ENCODE measurements at regions not wholly inside any gene's neighbourhood (a gene's known extent, or its start where the extent isn't known, plus 50 kb on each side); places are given as distances from the start of the nearest gene placed in this dataset.
"Not testable (repeated sequence)": the region's sequence is repeated elsewhere in the genome, so short reads cannot be mapped to it uniquely, and the experiment has no call there.

- not testable (repeated sequence) for DNase-seq
These were observed 97.3 kb upstream of the GALNT15 start for GRCh38 chr3:16077146-16077545.

GRCh38 chr3:16077681-16078080 lies 96.8 kb upstream of the GALNT15 start:
- not testable (repeated sequence) for DNase-seq

DNA sequence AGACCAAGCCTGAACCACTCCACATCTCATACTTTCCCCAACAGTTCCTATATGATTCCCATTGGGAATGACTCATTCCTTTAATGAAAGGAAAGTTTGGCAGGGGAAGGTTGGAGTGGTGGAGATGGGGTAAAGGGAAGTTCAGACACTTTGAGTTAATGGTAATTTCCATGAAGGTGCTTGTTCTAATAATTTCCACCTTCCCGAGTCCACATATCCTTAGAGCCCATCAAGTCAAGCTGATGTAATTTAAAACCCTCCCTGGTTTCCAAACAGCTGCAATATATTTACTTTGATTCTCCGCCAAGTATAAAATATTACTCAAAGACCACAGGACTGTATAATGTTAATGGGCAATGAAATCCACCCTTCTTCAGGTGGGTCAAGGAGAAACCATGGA lies 95.0 kb upstream of the GALNT15 start:
- DNase-seq: no peak

GRCh38 chr3:16081661-16082060 lies 92.8 kb upstream of the GALNT15 start:
- DNase-seq: no peak

DNA sequence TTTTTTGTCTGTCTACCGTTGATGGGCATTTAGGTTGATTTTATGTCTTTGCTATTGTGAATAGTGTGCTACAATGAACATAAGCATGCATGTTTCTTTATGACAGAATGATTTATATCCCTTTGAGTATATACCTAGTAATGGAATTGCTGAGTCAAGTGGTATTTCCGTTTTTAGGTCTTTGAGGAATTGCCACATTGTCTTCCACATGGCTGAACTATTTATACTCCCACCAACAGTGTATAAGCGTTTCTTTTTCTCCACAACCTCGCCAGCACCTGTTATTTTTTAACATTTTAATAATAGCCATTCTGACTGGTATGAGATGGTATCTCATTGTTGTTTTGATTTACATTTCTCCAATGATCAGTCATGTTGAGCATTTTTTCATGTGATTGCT lies 89.6 kb upstream of the GALNT15 start:
- no peak for DNase-seq

DNA sequence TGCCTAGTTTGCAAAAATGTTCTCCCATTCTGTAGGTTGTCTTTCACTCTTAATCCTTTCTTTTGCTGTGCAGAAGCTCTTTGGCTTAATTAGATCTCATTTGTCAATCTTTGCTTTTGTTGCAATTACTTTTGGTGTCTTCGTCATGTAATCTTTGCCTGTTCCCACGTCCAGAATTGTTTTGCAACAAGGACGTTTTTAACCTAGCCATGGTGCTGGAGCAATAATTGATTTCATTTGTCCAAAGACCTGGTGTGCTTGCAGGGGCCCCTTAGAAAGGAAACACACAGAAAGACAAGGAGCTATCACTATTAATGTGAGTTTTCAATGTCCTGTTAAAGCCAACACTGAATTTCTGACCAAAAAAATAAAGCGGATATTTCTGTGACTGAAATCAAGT lies 89.1 kb upstream of the GALNT15 start:
- DNase-seq: peak in 2 of 14 donors; percentile 2 to 20

- peak in 12 of 14 donors; percentile 24 to 79 (median 72) for DNase-seq
These were observed 88.4 kb upstream of the GALNT15 start for GRCh38 chr3:16085884-16086608.

GRCh38 chr3:16086690-16087089 lies 87.8 kb upstream of the GALNT15 start:
- DNase-seq: no peak

DNA sequence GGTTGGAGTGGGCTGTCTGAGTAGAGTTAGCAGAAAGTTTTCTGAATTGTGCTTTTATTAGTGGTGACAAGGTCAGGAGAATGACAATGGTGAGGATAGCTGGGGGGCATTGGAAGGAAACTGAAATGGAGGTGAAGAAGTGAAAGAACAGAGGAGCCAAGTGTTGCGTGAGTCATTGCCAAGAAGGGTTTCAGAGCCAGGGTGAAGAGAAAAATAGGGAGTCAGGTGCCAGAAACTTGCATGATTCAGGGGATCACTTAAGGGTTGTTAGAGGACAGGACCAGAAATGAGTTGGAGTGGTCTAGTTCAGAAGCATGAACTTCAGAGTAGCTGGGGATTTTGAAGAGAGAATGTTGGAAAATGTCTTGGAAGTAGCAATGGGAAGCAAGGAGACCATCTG lies 86.0 kb upstream of the GALNT15 start:
- no peak for DNase-seq

DNA sequence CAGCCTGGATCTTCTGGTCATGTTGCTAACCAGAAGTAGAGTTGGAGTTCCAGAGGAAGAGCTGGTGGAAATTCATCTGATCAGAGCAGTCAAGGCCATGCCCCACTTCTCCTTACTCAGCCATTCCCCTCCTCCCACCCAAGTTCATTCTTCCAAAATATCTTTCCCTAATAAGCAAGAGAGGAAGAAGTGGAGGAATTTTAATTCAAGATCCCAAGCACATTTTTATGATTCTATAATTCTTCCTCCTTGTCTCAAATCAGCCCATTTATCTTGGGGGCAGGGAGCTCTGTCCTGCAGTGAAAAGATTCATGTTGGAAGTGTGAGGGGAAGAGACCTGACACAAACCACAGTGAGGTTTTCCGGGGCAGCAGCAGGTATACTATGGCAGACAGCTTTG lies 85.0 kb upstream of the GALNT15 start:
- DNase-seq: no peak

DNA sequence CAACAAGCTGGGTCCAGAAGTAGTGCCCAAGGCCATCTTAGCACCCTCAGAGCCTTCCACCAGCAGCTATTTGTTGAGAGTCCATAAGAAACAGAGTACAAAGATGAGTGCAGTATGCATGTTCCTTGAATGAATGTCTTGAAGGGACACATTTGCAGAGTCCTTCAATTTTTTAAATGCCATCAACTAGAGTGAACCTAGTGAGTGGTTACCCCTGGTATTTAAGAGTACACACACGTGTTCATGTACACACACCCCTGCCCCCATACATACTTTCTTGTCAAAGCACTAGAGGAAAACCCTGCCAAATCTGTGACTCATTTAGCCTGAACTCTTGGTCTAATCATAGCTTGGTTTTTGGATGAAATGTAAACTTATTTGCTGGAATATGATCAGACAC lies 84.5 kb upstream of the GALNT15 start:
- no peak for DNase-seq

DNA sequence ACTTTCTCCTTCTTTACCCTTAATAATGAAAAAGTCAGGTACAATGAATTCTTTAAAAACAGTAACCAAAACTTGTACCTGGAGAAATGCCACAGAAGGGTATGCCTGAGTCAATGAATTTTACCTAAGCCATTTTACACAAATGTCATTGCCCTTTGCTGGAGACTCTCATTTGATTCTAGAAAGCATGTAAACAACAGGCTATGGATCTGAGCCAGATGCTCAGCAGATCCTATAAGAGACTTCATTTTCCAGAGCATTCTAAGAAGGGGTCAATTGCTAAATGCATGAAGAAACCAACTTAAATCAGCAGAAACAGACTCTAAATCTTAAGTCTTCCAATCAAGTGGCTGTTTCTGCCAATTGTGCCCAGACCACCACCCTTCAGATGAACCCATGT lies 83.8 kb upstream of the GALNT15 start:
- no peak for DNase-seq

- no peak for DNase-seq
These were observed 81.6 kb upstream of the GALNT15 start for GRCh38 chr3:16092923-16093322.

DNA sequence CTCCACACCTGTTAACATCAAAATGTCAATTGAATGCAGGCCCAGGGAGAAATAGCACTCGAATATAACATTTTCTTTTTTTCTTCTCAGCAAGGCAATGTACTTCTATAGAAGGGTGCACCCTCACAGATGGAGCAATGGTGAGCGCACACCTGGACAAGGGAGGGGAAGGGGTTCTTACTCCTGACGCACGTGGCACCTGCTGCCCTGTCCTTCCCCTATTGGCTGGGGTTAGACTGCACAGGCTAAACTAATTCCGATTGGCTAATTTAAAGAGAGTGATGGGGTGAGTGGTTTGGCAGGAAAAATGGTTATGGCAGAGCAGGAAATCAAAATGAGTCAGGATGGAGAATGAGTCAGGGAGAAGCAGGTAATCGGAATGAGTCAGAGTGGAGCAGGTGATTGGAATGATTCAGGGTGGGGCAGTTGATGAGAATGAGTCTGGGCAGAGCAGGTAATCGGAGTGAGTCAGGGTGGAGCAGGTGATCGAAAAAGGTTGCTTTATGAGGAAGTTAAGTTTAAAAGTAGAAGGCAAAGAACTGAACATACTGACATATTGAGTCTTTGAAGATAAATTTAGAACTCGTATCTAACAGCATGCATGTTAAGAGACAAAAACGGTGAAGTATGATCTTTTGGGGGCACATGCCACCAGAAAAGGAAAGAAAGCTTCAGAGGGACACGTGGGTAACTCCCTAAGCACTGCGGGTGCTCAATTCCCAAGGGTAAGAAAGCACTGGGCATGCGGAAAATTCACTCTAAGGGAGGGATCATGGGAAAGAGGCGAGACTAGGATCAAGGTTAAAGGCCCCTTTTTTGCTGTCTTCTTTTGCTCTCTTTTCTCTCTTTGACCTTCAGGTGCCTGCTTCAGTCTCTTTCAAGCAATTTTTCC lies 72.9 kb upstream of the GALNT15 start:
- no peak for DNase-seq

- DNase-seq: no peak
These were observed 72.3 kb upstream of the GALNT15 start for GRCh38 chr3:16102187-16102561.

DNA sequence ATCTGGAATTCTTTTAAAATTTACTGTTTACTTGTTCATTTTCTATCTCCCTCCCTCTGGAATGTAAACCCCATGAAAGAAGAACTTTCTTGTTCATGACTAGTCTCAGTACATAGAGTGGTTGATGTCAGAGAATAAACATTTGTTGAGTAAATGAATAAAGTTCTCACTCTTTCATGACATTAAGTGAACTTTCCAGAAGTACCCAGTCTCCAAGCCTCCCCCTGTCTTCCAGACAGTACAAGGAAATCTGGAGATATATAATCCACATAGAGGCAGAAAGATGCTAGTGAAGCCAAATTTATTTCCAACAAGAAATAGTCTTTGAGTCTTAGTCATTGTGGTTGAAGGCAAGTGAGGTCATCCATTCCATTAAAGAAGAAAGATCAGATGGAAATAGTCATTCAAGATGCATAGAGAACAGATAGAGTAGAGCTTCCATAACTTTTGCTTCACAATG lies 71.5 kb upstream of the GALNT15 start:
- no peak for DNase-seq

DNA sequence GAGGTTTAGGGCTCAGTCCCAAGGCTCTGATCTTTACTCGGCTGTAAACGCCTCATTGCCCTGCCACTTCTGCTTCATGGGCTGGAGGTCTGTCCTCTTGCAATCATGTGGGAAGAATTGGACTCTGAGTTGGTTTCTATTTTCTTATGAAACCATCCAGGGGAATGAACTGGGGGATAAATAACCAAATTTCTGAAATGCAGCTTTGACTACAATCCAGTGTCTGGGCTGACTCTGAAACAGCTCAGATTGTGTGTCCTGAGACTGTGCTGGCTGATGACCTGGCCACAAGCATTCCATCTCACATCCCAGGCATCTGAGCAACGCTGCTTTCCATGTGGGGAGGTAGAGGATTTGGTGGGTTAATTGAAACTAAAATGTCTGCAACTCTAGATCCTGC lies 71.0 kb upstream of the GALNT15 start:
- no peak for DNase-seq

DNA sequence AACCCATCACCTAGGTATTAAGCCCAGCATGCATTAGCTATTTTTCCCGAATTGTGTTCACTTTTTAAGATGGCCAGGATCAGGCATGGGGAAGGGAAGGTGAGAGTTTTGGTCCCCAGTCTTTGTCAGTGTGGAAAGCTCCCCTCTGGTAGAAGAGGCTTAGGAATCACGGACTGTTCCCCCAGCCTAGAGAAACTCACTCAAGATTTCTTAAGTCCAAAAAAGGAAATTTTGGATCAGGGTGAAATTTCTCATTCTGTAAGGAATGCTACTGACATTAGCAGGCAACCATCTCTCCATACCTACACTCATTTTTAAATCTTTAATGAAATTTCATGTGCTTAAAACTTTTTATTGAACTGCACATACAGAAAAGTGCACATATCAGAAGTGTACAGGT lies 70.3 kb upstream of the GALNT15 start:
- DNase-seq: no peak

- DNase-seq: no peak
These were observed 68.4 kb upstream of the GALNT15 start for GRCh38 chr3:16106050-16106449.

GRCh38 chr3:16108424-16108823 lies 66.1 kb upstream of the GALNT15 start:
- DNase-seq: no peak

GRCh38 chr3:16109929-16110328 lies 64.6 kb upstream of the GALNT15 start:
- no peak for DNase-seq

DNA sequence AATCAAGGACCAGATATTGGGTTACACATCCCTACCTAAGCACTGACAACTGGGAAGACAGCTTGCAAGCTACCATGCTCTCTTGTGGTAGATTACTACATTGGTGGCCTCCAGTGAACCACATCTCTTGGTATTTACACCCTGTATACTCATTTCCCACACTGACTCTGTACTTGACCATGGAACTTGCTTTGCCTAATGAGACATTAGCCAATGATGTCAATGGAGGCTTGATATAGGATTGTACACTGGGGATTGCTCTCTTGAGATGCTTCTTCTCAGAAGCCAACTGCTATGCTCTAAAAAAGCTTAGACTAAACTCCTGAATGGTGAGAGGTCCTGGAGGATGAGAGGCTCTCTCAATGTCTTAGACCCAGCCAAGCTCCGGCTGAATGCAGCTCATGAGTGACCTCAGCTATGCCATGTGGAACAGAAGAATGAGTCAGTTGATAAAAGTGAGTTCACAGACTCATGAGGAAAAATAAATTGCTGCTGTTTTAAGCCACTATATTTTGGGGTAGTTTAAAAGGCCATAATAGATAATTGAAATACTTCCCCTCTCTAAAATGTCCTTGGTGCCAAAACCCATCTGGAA lies 61.5 kb upstream of the GALNT15 start:
- no peak for DNase-seq

- DNase-seq: no peak
These were observed 60.8 kb upstream of the GALNT15 start for GRCh38 chr3:16113704-16114103.
